HFF-Myc (cell line): ENCODE measurements at regions not wholly inside any gene's neighbourhood (a gene's known extent, or its start where the extent isn't known, plus 50 kb on each side); places are given as distances from the start of the nearest gene placed in this dataset.

ENCODE experiments used
- DNase-seq: peaks from one replicate; pipeline ENCODE4 v3.0.0-alpha.2; 2011; ENCODE audit warnings: low read depth; ENCODE audit errors: extremely low read depth
- H3K4me3 ChIP-seq: replicated peaks from 2 replicates; pipeline ENCODE4 v1.5.1; 2011; ENCODE audit warnings: low read depth, mild to moderate bottlenecking, control low read depth, low read length
- TF ChIP-seq, protein P1 (sequence below): IDR thresholded peaks from 2 replicates; pipeline ENCODE4 v1.5.1; 2012; ENCODE audit warnings: mild to moderate bottlenecking, low read depth, low read length, control low read depth; ENCODE audit errors: missing control alignments

GRCh38 chr1:221263831-221264767 is 384.9 kb downstream of the HLX start:
- TF ChIP-seq, protein P1, sequence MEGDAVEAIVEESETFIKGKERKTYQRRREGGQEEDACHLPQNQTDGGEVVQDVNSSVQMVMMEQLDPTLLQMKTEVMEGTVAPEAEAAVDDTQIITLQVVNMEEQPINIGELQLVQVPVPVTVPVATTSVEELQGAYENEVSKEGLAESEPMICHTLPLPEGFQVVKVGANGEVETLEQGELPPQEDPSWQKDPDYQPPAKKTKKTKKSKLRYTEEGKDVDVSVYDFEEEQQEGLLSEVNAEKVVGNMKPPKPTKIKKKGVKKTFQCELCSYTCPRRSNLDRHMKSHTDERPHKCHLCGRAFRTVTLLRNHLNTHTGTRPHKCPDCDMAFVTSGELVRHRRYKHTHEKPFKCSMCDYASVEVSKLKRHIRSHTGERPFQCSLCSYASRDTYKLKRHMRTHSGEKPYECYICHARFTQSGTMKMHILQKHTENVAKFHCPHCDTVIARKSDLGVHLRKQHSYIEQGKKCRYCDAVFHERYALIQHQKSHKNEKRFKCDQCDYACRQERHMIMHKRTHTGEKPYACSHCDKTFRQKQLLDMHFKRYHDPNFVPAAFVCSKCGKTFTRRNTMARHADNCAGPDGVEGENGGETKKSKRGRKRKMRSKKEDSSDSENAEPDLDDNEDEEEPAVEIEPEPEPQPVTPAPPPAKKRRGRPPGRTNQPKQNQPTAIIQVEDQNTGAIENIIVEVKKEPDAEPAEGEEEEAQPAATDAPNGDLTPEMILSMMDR, result peak; percentile 58
- H3K4me3 ChIP-seq, result no peak overlapping the region
- peak; percentile 79 for DNase-seq

GRCh38 chr1:221264848-221265247 is 385.6 kb downstream of the HLX start:
- no peak overlapping the region for H3K4me3 ChIP-seq
- TF ChIP-seq, protein P1, result no peak
- no peak for DNase-seq

DNA sequence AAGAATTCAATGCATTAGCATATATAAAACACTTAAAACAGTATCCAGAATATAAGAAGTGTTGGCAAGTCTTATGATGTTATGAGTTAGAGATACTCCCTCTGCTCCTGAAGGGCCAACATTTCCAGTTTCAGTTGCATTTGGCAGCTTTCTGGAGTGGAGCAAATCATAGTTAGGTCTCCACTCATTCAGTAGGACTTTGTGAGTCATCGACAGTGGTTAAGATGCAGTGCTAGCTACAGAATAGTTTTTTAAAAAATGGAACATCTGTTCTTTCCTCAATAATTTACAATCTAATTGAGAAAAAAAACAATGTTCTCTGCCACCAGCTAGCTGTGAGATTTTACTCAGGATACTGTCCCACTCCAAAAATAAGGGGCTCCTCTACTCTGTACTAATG is 389.1 kb downstream of the HLX start:
- TF ChIP-seq, protein P1, result no peak
- no peak overlapping the region for H3K4me3 ChIP-seq
- DNase-seq, result peak; percentile 50

GRCh38 chr1:221271701-221272100 is 392.5 kb downstream of the HLX start:
- no peak overlapping the region for H3K4me3 ChIP-seq
- no peak for DNase-seq
- TF ChIP-seq, protein P1, result no peak

GRCh38 chr1:221272940-221273339 is 393.7 kb downstream of the HLX start:
- no peak overlapping the region for H3K4me3 ChIP-seq
- TF ChIP-seq, protein P1, result no peak
- no peak for DNase-seq

- TF ChIP-seq, protein P1, result no peak
- DNase-seq, result no peak
- H3K4me3 ChIP-seq, result no peak overlapping the region
These were observed 395.1 kb downstream of the HLX start for GRCh38 chr1:221274373-221274772.
